ENCODE measurements at regions not wholly inside any gene's neighbourhood (a gene's known extent, or its start where the extent isn't known, plus 50 kb on each side); places are given as distances from the start of the nearest gene placed in this dataset.

GRCh38 chr2:237218756-237219155, 133.1 kb downstream of the COPS8 start:
- no peak for TF ChIP-seq EZH2 (IDR thresholded peaks at IDR 0.05)
- no peak; the same call in 1 of the 2 replicates for TF ChIP-seq POLR2AphosphoS5 (IDR thresholded peaks at IDR 0.05; ENCODE audit: borderline replicate concordance, low read depth, low read length)
- no peak for TF ChIP-seq FOXP2 (optimal IDR thresholded peaks at IDR 0.05; ENCODE audit: control extremely low read depth, extremely low read length, insufficient read depth)

Data from SK-N-MC (cell line).